SW480 (cell line): ENCODE measurements at regions not wholly inside any gene's neighbourhood (a gene's known extent, or its start where the extent isn't known, plus 50 kb on each side); places are given as distances from the start of the nearest gene placed in this dataset.
"Not testable (repeated sequence)": the region's sequence is repeated elsewhere in the genome, so short reads cannot be mapped to it uniquely, and the experiment has no call there.

Source experiments
- DNase-seq: peaks from one replicate; pipeline ENCODE4 v3.0.0-alpha.2; 2016; ENCODE audit warnings: low spot score

DNA sequence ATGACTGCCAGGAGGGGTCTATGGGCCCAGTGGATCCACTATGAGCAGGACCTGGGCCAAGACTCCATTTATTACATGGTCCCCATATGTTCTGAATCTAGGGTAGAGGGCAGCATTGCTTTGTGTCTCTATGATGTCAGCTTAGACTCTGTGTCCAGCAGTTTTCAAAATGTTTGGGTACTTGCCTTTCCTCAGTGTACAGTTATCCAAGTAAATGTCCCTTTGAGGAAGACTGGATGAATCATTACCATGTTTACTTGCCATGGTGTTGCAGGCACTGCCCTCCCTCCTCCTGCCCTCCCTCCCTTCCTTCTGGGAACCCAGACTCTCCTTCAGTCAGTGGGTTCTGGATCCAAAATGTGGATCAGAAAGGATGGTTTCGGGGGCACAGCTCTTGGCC lies 108.6 kb downstream of the NRN1 start:
- DNase-seq: no peak

DNA sequence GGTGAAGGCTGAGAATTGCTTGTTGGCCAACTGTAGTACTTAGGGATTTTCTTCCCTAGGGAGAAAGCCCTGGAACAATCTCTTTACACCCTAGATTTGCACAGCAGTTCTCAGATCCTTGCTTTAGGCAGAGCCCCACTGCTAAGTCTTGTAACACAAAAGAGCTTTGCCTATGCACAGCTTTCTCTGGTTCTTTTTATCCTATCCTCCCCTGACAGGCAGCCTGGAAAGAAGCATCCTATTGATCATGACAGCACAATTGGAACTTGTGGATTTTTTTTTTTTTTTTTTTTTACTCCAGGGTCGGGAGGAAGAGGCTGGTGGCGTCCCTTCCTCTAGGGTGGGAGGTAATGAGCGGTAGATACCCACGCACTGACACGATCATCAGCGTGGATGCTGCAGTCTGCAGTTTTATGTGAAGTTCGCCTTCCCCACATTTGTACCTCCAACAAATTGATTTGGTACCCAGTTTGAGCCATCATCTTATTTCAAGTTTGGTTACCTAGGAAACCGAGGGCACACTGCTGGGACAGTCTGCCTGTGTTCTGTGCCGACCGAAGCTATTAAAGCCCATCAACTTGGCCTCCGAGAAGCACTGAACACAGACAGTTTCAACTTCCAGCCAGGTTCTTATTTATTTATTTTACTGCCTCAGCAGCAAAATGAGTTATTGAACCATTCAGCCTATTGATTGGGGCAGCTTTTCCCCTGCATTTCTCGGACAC lies 110.1 kb downstream of the NRN1 start:
- DNase-seq: no peak

DNA sequence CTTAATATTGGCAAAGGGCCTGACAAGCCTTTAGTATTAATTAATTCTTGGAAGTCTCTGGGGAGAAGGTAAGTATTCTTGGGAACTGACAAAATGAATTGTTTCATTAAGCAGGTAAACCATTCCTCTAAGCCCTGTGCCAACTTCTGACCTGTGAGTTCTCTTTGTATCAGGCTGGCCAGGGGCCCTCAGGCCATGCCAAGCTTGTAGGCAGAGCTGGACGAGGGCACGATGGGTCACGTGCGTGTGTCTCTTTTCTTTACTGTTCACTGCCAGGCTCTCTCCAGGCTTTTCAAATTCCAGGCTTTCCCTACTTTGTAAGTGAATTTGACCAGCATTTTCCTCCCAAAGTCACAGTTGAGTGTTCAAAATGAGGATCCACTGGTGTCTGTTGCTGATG lies 112.4 kb downstream of the NRN1 start:
- no peak for DNase-seq

DNA sequence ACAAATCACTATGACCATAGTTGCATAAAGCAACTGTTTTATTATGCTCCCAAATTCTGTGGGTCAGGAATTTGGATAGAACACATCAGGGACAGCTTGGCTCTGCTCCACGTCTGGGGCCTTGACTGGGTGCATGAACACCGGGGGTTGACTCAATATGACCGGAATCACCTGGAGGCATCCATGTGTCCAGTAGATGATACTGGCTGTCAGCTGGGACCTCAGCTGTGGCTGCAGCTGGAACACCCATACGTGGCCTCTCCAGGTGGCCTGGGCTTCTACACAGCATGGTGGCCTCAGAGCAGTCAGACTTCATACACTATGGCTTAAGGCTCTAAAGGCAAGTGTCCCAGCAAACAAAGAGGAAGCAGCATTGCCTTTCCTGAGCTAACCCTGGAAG lies 113.4 kb downstream of the NRN1 start:
- DNase-seq: no peak

DNA sequence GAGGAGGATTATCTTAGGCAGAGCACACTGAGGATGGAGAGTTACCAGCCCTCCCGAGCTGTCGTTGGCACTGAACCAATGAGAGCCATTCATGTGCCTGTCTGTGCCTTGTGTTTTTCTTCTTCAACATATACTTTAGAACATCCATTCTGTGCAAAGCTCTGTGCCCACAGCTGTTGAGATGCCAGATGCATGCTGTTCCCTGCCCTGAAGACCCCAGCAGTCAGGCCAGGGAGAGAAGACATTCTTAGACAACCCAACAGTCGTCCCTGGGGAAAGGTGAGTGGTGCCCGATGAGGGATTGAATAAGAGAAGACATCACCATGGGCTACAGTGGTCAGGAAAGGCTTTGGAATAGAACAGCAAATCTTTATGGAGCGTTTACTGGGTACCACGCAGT lies 114.1 kb downstream of the NRN1 start:
- DNase-seq: no peak

DNA sequence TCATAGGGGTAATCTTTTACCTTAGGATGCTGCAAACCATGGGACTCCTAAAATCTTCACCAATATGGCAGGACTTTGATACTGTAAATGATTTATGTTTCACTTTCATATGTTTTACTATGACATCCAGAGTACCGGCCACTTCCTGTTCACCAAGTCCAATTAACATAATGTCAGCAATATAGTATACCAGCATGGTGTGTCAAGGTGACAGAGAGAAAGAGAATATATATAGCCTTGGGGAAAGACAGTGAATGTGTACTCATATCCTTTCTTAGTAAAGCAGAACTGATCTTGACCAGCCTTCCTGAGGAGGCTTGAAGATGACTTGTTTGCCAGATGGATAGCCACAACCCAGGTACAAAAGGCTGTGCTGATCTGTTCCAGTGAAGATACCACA lies 127.9 kb downstream of the NRN1 start:
- no peak for DNase-seq

DNA sequence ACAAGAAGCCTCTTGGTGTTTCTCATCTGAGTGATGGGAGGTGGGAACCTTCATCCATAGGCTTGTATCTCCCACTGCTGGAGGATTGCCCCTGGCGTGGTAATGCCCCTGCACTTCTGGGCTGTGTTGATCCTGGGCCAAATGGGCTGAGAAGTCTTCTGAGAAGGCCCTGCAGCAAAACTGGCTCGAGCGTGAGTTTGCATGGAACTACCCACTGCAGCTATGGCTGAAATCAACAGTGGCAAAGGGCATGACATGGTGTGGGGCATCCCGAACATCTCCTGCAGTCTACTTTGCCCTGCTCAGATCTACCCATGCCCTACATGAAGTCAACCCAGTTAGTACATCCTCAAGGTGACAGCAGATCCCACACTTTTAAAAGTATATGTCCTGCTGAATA lies 130.6 kb downstream of the NRN1 start:
- no peak for DNase-seq

DNA sequence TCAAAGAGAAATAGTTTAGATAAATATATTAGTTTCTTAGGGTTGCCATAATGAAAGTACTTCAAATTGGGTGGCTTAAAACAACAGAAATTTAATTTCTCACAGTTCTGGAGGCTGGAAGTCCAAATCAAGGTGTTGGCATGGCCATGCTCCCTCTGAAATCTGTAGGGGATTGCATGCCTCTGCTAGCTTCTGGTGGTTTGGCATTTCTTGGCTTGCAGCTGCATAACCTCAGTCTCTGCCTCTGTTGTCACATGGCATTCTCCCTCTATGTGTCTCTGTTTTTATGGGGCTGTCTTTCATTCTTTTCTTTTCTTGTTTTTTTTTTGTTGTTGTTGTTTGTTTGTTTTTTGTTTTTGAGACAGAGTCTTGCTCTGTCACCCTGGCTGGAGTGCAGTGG lies 132.7 kb downstream of the NRN1 start:
- DNase-seq: not testable (repeated sequence)

DNA sequence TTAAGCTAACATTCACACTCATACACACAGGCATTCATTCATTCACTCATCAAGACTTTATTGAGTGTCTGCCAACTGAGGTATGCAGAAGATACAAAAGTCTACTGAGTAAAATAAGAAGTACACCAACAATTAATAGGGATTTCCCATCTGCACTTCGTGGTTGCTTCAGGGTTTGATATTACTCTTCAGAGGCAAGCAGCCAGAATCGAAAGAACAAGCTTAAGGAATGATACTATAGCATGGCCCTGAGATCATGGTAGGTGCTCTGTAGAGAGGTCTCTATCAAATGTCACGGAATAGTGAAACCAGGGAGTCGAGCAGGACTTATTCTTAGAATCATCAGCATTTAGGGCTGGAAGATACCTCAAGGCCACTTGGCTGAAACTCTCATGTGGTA lies 135.4 kb downstream of the NRN1 start:
- no peak for DNase-seq

DNA sequence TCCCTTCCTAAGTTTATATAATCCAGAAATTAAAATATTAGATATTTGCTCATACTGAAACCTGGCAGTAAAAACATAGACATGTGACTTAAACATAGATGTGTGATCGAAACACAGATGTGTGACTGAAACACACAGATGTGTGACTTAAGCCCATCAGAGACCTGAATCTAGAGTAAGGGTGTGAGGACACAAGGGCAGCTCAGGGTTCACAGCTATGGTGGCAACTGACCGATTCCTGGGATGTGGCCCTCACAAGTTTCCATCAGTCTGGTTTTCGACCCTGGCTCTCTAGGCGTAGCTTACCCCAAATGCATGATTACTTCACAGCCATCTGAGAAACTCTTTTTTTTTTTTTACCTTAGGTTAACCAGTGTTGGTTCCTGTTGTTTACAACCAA lies 137.0 kb downstream of the NRN1 start:
- DNase-seq: no peak

DNA sequence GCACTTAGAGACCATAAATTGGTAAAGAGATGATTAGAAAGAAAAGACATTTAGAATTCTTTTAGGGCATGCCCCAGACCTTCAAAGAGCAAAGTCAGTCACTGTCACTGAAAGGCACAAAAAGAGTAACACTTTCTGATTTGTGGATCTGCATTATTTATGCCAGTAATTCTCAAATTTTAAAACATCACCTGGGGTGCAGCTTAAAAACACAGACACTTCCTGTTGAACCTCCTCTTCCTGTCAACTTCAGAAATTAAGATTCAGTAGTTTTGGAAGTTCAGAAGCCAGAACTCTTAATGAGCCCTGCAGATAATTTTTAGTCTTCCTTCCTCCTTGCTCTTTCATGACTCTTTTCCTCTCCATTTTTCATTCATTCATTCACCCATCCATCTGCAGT lies 137.5 kb downstream of the NRN1 start:
- no peak for DNase-seq

DNA sequence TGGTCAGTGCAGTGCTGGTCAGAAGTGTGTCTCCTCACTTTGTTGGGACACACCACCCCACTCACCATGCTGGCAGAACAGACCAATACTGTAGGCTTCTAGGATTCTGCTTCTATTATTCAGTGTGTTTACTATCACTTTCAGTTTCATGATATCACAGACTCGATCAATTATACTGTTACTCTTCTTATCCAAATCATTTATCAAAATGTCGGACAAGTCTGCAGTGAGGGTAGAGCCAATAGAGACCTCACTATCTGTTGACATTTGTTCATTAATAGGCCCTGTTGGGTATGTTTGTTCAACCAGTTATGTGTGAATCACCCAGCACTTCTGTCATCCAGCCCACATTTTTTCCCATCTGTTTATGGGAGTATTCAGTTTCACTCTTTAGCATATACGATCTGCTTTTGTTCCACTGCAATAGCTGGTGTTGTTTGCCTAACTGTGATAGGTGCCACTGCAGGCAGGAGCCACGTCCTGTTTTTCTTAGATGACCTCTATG lies 140.1 kb downstream of the NRN1 start:
- peak; percentile 58 for DNase-seq

DNA sequence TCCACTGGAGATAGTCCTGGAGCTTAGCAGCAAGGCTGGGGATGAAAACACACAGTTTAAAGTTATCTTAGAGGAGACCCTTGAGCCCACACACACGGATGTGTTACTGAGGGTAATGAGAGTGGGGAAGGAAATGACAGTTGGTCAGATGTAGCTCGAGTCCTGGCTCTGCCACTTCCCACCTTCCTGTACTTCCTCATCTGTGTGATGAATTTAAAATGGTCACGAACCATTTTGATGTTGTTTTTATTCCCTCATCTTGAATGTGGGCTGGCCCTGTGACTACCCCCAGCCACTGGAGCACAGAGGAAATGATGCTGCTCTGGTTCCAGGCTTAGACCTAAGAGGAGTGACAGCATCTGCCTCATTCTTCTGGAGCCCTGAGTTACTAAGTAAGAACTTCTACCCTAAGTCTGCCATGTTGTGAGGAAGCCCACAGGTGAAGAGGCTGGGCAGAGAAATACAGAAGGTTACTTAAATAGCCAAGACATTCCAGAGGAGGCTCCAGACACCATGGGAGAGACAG lies 141.2 kb downstream of the NRN1 start:
- DNase-seq: no peak

DNA sequence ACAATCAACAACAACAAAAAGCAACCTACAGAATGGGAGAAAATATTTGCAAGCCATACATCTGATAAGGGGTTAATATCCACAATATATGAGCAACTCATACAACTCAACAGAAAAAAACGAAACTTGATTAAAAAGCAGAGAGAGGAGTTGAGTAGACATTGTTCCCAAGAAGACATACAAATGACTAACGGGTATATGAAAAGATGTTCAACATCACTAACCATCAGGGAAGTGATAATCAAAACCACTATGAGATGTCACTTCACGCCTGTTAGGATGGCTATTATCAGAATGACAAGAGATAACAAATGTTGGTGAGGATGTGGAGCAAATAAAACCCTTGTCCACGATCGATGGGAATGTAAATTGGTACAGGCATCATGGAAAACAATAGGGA lies 145.9 kb downstream of the NRN1 start:
- no peak for DNase-seq

DNA sequence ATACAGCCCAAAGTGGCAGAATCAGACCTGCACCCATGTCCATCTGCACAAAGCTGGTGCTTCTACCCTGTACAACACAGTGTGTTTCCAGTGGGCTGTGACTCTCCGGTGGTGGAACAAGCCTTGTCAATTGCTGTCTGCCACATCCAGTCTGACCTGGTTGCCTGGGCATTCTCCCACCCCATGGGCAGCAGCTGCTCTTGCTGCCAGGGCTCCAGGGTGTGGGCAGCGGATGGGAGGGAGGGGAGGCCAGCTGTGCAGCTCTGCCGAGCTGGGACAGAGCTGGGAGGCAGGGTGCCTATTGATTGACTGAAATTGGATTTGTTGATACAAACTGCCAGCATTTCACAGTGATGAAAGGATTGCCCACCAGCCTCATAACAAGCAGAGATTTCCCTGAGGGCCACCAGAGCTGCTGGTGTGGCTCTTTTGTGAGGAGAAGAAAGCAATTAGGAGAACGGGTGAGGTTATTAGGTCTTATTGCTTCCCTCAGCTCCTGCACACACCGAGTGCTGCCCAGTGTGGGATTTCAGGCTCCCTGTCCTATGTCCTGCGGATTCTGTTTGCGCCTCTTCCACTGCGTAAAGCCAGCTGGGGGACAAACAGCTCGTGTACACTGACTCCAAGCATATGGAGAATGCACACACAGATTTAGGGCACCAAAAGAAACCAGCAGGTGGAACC lies 150.8 kb downstream of the NRN1 start:
- DNase-seq: no peak

DNA sequence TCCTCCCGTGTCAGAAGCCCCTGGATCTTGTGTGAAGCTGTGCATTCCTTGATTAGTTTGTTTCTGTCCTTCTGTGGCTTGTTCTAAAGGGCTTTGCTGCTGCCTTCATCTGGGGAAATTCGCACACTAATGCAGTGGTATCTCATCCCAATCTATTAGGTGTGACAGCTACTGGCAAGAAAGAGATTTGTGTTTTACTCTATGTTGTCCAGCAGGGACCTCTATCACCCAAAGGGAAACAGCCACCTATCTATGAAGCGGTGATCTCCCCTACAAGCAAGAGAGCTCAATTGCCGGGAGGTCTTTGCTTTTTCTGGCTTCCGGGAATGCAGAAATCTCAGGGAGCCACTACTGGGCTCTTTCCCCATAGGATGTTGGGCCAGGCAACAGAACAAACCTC lies 151.8 kb downstream of the NRN1 start:
- DNase-seq: no peak

DNA sequence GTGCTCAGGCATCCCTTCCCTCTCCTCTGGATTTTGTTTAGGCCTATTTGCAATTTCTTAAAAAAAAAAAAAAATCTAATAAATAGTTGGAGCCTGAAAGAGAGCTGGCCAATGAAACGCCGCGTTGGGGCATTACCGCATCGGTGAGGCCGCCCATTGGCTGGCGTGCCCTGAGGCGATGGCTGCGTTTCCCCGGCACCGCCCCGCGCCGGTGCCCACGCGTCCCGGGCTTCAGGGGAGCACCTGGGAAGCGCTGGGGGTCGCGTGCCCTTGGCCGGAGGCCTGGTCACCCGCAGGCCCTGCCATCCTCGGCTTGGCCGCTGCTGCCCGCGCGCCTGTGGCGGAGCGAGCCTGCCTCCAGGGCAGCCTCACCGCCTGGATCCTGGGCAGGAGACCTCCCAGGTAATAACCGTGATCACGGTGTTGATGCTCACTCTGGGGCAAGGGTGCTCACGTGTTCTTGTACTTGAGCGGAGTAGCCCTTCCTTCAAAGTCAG lies 155.4 kb downstream of the NRN1 start:
- DNase-seq: peak; percentile 42

DNA sequence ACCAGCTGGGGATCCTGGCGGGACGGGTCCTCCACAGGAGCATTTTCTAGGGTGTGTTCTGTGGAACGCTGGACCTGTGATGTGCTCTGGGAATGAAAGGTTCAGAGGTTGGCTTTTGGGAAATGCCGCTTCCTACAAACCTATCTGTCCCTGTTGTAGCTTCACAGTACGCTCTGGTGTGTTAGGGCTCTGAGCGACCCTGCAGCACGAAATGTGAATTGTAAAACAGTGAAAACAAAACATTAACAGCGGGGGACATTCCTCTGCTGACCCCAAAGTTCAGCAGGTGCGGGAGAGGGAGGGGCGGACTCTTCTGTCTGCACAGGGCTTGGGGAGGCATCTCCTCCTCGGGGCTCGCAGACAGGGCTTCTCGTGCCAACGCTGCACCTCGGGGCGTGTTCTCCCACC lies 155.9 kb downstream of the NRN1 start:
- DNase-seq: no peak

DNA sequence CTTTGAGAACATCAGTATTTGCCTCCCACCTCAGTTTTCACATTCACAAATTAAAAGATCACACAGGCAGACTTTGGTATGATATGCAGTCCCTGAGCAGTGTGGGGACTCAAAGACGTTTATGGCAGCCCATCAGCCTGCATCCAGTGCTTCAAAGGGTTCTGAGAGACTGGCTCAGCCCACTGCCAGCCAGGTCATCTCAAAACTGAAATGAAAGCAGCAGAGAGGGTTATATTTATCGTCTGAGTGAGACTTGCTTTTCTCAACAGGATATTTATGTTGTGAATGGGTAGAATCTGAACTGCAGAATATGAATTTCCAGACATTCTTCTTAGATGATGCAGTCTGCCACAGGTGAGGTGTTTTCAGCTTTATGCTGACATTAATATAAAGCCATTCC lies 159.8 kb downstream of the NRN1 start:
- DNase-seq: no peak

DNA sequence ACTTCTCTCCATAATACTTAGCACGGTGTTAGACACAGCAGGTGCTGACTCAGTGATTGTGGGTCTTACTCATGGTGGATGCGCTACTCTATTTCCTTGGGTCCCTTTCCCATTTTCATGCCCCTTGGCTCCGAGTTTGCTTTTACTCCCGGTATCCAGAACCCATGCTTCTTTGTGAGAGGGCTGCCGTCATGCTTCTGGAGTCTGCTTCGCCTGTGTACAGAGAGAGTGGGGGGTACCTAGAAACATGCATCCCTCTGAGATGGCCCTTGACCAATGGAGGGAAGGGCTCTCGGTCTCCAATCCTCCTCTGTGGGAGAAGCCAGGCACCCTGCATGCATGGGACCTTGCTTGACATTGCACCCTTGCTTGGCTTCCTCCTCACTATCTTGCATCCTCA lies 160.4 kb downstream of the NRN1 start:
- no peak for DNase-seq

DNA sequence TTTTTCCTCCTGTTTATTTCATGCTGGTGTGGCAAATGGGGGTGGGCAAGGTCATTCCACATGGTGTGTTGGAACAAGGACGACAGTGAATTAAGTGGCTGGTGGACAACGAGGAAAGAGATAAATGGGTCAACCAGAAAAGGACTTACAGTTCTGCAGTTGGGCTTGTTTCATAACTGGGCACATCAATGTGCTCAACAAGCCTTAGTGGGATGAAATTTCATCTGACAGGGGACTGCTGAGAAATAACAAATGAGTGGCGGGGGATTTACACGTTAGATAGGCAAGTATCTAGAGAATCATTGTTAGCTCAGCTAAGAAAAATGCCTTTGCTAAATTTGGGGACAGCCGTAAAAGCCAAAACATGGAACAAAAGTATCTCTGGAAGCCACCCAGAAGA lies 163.6 kb downstream of the NRN1 start:
- no peak for DNase-seq

DNA sequence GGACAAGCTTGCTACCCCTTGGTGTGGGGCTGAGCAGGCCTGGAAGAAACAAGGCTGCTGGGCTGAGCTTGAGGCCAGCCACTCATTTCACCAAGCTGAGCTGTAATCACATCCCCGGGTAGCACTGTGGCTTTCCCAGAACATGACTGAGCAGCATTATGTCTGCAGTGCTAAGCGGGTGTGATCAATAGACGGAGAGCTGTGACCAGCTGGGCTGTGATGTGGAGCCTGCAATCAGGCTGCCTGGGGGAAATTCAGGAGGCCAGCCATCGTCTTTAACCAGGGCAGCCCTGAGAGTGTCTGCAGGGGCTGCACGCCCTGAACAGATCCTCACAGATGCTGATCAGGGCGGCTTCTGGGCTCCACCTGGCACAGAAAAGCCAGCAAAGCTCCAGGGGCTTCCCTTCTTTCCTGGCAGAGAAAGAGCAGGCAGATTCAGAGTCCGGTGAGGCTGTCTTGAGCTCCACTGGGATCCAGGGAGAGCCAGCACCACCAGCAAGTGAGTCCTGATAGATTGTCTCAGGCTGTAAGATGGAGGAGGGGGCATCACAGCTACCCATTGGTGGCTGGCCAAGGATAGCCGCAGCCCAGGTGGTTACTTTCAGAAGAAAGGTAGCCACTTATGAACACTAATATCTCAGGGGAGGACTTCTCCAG lies 165.9 kb downstream of the NRN1 start:
- DNase-seq: no peak
